ENCODE measurements at regions not wholly inside any gene's neighbourhood (a gene's known extent, or its start where the extent isn't known, plus 50 kb on each side); places are given as distances from the start of the nearest gene placed in this dataset.
"Not testable (repeated sequence)": the region's sequence is repeated elsewhere in the genome, so short reads cannot be mapped to it uniquely, and the experiment has no call there.

DNA sequence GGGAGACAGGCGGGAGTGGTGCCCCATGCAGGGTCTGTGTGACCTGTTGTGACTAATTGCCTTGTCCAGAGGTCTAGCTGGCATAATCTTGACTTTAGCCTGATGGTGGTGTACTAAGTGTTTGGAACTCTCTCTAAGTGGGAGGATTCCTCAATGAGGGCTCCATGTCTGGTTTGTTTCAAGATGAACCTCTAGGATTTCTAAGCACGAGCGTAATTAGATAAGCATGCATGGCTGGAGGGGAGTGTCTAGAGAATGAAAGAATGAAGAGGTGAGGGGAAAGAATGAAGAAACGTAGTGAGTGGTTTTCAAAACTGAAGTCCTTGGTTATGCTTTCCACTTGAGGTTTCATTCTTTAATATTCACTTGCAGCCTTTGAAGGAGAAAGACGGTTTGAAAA, 833.2 kb upstream of the GYPC start:
- intact Hi-C loops (cut with DNase I) = no loop called here
- ATAC-seq (no peak), DNase-seq (no peak)
- Histone ChIP-seq H3K4me1 (ENCODE audit: control insufficient read depth, insufficient read depth, low read length) (no peaks in the 10 kb centered on the region), H3K27ac (ENCODE audit: low read length) (no peak overlapping the region), H3K27me3 (ENCODE audit: control insufficient read depth, insufficient read depth) (no peaks in the 10 kb centered on the region), H3K4me3 (ENCODE audit: low read length) (no peak overlapping the region), H3K9me3 (ENCODE audit: control insufficient read depth, low read length) (no peaks in the 10 kb centered on the region)
- WGBS = 59% methylated on average over 5 of the region's 5 CpGs

DNA sequence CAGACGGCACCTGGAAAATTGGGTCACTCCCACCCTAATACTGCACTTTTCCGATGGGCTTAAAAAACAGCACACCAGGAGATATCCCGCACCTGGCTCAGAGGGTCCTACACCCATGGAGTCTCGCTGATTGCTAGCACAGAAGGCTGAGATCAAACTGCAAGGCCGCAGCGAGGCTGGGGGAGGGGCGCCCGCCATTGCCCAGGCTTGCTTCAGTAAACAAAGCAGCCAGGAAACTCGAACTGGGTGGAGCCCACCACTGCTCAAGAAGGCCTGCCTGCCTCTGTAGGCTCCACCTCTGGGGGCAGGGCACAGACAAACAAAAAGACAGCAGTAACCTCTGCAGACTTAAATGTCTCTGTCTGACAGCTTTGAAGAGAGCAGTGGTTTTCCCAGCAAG, 830.2 kb upstream of the GYPC start:
- H3K27me3 ChIP-seq (ENCODE audit: control insufficient read depth, insufficient read depth); intact Hi-C loops (cut with DNase I); H3K4me1 ChIP-seq (ENCODE audit: control insufficient read depth, insufficient read depth, low read length); H3K4me3 ChIP-seq (ENCODE audit: low read length); DNase-seq; H3K9me3 ChIP-seq (ENCODE audit: control insufficient read depth, low read length); ATAC-seq; H3K27ac ChIP-seq (ENCODE audit: low read length): not testable (repeated sequence)
- 87% methylated on average over 9 of the region's 9 CpGs for WGBS

DNA sequence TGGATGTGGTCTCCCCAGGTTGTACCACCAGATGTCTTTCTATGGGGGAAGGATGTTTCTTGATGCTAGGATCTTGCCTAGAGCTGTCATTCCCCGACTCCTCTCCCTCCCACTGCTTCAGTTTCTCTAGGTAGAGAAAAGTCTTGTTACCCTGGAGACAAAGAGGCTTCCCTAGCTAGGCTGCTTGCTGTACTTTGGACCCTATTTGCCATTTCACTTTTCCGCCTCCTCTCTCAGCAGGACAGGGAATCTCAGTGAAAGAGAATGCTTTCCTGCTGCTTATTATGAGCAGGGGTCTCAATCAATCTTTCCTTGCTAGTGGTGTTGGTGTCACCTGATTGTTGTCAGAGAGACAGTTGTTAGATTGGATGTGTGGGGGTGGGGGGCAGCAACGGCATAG, 818.8 kb upstream of the GYPC start:
- no peak overlapping the region for H3K4me3 ChIP-seq (ENCODE audit: low read length)
- ATAC-seq = no peak
- no peaks in the 10 kb centered on the region for H3K9me3 ChIP-seq (ENCODE audit: control insufficient read depth, low read length)
- H3K27me3 ChIP-seq (ENCODE audit: control insufficient read depth, insufficient read depth) = no peaks in the 10 kb centered on the region
- WGBS = 33% methylated on average over 3 of the region's 3 CpGs
- DNase-seq = no peak
- H3K27ac ChIP-seq (ENCODE audit: low read length) = no peak overlapping the region
- intact Hi-C loops (cut with DNase I) = no loop called here
- H3K4me1 ChIP-seq (ENCODE audit: control insufficient read depth, insufficient read depth, low read length) = no peaks in the 10 kb centered on the region

DNA sequence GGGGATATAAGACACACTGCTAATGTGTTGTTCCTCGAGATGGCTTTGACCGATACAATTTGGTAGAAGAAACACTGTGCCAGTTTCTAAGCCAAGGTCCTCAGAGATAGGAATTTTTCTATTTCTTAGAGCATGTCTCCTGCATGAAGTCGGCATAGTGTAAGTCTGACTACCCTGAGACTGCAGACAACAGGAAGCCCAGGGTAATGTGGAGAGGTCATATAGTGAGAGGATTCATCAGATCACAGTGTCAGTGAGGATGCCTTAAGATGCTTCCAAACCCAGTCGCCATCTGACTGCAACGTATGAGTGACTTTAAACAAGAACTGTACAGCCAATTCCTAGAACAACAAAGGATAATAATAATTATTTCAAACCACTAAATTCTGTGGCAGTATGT, 818.3 kb upstream of the GYPC start:
- intact Hi-C loops (cut with DNase I) = no loop called here
- WGBS = 65% methylated on average over 5 of the region's 5 CpGs
- Histone ChIP-seq H3K27me3 (ENCODE audit: control insufficient read depth, insufficient read depth) (no peaks in the 10 kb centered on the region), H3K9me3 (ENCODE audit: control insufficient read depth, low read length) (no peaks in the 10 kb centered on the region), H3K4me3 (ENCODE audit: low read length) (no peak overlapping the region), H3K4me1 (ENCODE audit: control insufficient read depth, insufficient read depth, low read length) (no peaks in the 10 kb centered on the region), H3K27ac (ENCODE audit: low read length) (no peak overlapping the region)
- DNase-seq (no peak), ATAC-seq (no peak)

DNA sequence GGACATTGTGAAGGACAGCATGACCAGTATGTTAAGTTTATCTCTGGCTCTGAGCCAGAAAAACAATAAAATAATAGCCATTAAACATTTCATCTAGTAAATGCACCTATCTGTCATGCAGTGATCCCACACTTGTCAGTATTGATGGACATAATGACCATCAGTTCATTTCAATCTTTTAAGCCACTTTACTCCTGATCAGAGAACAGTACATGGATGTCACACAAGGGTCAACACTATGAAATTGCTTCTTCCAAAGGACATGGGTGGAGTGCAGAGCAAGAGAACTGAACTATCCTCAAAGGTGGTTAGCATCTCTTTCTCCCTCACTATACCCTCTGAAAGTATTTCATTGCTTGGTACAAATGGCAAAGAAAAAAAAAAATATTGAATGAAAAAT, 816.0 kb upstream of the GYPC start:
- no peak for DNase-seq
- no peaks in the 10 kb centered on the region for H3K4me1 ChIP-seq (ENCODE audit: control insufficient read depth, insufficient read depth, low read length)
- intact Hi-C loops (cut with DNase I) = no loop called here

DNA sequence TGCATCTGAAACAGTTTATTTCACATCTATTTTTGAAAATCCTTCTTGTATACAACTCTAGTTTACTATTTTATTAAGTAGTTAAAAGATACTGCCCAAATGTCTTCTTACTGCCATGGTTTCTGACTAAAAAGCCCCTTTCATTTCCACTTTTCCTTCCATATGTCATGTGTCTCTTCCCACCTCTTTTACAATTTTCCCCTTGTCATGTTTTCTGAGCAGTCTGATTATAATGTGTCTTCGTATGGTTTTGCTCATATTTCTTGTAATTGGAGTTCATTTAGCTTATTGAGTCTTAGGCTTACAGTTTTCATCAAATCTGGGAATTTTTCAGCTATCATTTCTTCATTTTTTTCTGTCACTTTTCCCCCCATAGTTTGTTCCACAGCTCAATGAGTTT, 813.9 kb upstream of the GYPC start:
- no peak for DNase-seq
- H3K27me3 ChIP-seq (ENCODE audit: control insufficient read depth, insufficient read depth) = no peaks in the 10 kb centered on the region
- intact Hi-C loops (cut with DNase I) = no loop called here
- no peak overlapping the region for H3K4me3 ChIP-seq (ENCODE audit: low read length)
- H3K4me1 ChIP-seq (ENCODE audit: control insufficient read depth, insufficient read depth, low read length) = no peaks in the 10 kb centered on the region
- H3K9me3 ChIP-seq (ENCODE audit: control insufficient read depth, low read length) = no peaks in the 10 kb centered on the region
- no peak overlapping the region for H3K27ac ChIP-seq (ENCODE audit: low read length)
- WGBS = 52% methylated on average over 1 of the region's 1 CpG
- no peak for ATAC-seq

More for the DNA sequence above, 816.0 kb upstream of the GYPC start:
- Histone ChIP-seq H3K9me3 (ENCODE audit: control insufficient read depth, low read length) (no peaks in the 10 kb centered on the region), H3K27me3 (ENCODE audit: control insufficient read depth, insufficient read depth) (no peaks in the 10 kb centered on the region), H3K4me3 (ENCODE audit: low read length) (no peak overlapping the region), H3K27ac (ENCODE audit: low read length) (no peak overlapping the region)
- no peak for ATAC-seq

DNA sequence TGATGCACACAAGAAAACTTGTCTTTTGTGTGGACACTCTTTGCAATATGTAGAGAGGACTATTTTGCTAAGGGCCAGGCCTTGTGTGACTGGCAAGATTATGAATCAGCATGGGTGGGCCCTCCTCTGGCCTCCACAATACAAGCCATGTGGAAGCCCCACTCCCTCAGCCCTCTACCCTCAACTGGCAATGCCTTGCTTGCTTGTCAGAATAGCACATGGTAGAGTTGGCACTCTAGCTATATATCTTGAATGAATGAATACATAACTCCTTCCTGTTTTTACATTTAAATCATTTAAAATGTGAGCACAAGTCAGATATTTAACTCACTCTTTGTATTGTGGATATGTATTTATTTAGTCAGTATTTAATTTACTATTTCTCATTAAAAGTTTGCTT, 805.4 kb upstream of the GYPC start:
- no peaks in the 10 kb centered on the region for H3K4me1 ChIP-seq (ENCODE audit: control insufficient read depth, insufficient read depth, low read length)
- no peak overlapping the region for H3K27ac ChIP-seq (ENCODE audit: low read length)
- ATAC-seq (no peak), DNase-seq (no peak)
- intact Hi-C loops (cut with DNase I) = no loop called here
- H3K9me3 ChIP-seq (ENCODE audit: control insufficient read depth, low read length) = no peaks in the 10 kb centered on the region
- H3K27me3 ChIP-seq (ENCODE audit: control insufficient read depth, insufficient read depth) = no peaks in the 10 kb centered on the region
- no peak overlapping the region for H3K4me3 ChIP-seq (ENCODE audit: low read length)

DNA sequence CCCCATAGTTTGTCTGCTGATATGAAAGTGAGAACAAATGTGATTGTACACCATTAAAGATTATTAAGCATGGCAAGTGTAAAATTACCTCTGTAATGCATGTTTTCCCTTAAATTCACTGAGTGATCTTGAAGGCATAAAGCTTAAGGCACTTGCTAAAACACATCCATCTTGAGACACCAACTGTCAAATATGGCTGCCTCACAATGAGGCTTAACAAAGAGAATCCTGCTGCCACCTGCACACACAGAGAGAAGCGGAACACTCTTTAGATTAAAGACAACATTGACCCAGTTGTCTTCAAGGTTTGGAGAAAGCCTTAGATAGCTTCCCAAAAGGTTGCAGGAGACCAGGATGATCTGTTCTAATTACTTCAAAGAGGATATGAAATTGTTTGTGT, 803.6 kb upstream of the GYPC start:
- no peaks in the 10 kb centered on the region for H3K27me3 ChIP-seq (ENCODE audit: control insufficient read depth, insufficient read depth)
- ATAC-seq (no peak), DNase-seq (no peak)
- H3K27ac ChIP-seq (ENCODE audit: low read length) = no peak overlapping the region
- H3K9me3 ChIP-seq (ENCODE audit: control insufficient read depth, low read length) = no peaks in the 10 kb centered on the region
- H3K4me3 ChIP-seq (ENCODE audit: low read length) = no peak overlapping the region
- intact Hi-C loops (cut with DNase I) = no loop called here
- H3K4me1 ChIP-seq (ENCODE audit: control insufficient read depth, insufficient read depth, low read length) = no peaks in the 10 kb centered on the region
- WGBS = 81% methylated on average over 1 of the region's 1 CpG

DNA sequence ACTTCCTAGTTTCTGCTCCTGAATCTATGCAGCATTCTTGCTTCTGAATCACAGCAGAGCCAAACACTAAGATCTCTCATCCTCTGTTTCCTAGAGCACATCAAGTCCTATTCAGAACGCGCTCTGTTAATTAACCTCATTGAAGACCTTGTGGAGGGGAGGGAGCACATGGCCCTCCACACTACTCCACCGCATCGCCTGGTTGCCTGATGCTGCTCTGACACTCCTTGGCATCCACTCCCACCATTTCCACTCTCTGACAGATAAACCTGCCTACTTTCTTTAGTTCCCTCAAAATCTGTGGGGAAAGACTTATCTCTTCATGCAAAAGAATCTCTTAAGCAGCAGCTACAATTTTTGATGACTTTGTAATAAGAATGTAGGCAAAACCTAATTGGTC, 802.3 kb upstream of the GYPC start:
- Histone ChIP-seq H3K9me3 (ENCODE audit: control insufficient read depth, low read length) (no peaks in the 10 kb centered on the region), H3K27ac (ENCODE audit: low read length) (no peak overlapping the region), H3K4me3 (ENCODE audit: low read length) (no peak overlapping the region), H3K27me3 (ENCODE audit: control insufficient read depth, insufficient read depth) (no peaks in the 10 kb centered on the region), H3K4me1 (ENCODE audit: control insufficient read depth, insufficient read depth, low read length) (no peaks in the 10 kb centered on the region)
- ATAC-seq = no peak
- no peak for DNase-seq
- 51% methylated on average over 4 of the region's 4 CpGs for WGBS
- intact Hi-C loops (cut with DNase I) = no loop called here

DNA sequence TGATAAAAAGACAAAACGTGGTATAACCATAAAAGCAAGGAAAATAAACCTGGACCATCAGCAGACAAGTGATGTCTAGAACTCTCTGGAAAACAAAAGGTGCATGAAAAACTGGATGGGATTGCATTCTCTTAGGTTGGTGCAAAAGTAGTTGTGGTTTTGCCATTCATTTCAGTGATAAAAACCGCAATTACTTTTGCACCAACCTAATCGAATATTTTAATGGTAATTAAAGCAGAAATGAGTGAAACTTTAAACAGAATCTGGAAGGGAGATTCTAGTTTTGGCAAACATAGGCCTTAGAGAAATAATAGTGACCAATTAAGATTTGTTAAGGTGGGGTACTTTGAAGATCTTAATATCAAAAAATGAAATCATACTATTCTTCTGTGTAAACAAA, 800.8 kb upstream of the GYPC start:
- intact Hi-C loops (cut with DNase I) = no loop called here
- no peaks in the 10 kb centered on the region for H3K27me3 ChIP-seq (ENCODE audit: control insufficient read depth, insufficient read depth)
- no peak for DNase-seq
- no peak overlapping the region for H3K27ac ChIP-seq (ENCODE audit: low read length)
- no peaks in the 10 kb centered on the region for H3K4me1 ChIP-seq (ENCODE audit: control insufficient read depth, insufficient read depth, low read length)
- H3K9me3 ChIP-seq (ENCODE audit: control insufficient read depth, low read length) = no peaks in the 10 kb centered on the region
- 59% methylated on average over 3 of the region's 3 CpGs for WGBS
- no peak for ATAC-seq
- H3K4me3 ChIP-seq (ENCODE audit: low read length) = no peak overlapping the region

DNA sequence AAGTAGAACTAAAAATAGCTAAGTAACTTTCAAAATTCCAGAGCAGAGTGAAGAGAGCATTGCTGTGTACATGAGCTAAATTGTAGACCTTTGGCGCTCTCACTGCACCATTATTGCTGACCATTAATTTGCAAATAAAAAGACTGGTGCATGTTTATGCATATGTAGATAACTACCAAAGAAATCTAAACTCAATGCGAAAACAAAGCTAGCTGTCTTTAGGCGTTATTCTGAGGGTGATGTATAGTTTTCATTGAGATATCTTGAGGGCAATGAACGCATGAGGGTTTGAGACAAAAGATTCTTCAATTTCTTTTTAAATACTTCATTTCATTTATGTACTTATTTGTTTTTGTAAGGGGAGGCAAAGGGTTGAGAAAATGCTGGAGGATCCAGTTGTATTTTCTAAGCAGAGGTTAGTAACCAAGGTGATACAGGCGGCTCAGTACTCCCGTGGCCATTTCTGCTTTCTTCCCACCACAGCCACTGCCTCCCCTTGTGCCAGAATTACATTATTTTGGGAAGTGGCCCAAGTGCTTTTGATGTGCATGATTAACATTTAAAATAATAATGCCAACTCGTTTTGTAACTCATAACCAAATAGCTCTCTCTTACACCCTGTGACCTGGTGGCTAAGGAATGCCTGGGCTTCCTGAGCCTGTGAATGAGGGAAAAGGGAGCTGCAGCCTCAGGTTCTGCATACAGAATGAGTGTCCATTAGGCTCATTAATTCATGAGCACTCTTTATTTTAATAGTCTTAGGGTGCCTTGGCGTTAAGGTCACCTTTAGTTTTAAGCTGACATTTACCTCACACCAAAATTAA, 797.8 kb upstream of the GYPC start:
- 74% methylated on average over 8 of the region's 8 CpGs for WGBS

DNA sequence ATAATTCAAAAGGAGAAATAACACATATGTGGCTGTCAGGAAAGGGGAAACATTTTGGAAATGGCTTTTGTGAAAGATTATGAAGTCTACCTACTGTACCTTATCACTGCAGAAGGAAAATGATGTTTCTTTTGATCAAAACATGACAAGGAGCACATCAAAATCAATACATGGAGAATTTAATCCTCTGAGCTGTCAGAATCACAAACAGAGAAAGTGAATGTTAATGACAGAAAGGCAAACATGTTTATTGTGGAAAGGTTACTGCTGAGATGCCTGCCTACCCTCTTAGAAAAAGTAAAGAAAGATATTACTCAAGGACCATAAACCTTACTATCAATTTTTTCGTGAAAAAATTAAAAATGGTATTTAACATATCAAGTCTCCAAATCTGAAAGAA, 794.5 kb upstream of the GYPC start:
- DNase-seq (no peak), ATAC-seq (no peak)
- no peaks in the 10 kb centered on the region for H3K4me1 ChIP-seq (ENCODE audit: control insufficient read depth, insufficient read depth, low read length)
- H3K27ac ChIP-seq (ENCODE audit: low read length) = no peak overlapping the region
- H3K4me3 ChIP-seq (ENCODE audit: low read length) = no peak overlapping the region
- WGBS = 76% methylated on average over 1 of the region's 1 CpG
- H3K27me3 ChIP-seq (ENCODE audit: control insufficient read depth, insufficient read depth) = no peaks in the 10 kb centered on the region
- intact Hi-C loops (cut with DNase I) = no loop called here
- no peaks in the 10 kb centered on the region for H3K9me3 ChIP-seq (ENCODE audit: control insufficient read depth, low read length)

More for the DNA sequence above, 797.8 kb upstream of the GYPC start:
- no peak for DNase-seq
- H3K4me3 ChIP-seq (ENCODE audit: low read length) = no peak overlapping the region
- no peaks in the 10 kb centered on the region for H3K9me3 ChIP-seq (ENCODE audit: control insufficient read depth, low read length)
- no peak for ATAC-seq
- no peaks in the 10 kb centered on the region for H3K27me3 ChIP-seq (ENCODE audit: control insufficient read depth, insufficient read depth)
- no peaks in the 10 kb centered on the region for H3K4me1 ChIP-seq (ENCODE audit: control insufficient read depth, insufficient read depth, low read length)
- intact Hi-C loops (cut with DNase I) = no loop called here
- no peak overlapping the region for H3K27ac ChIP-seq (ENCODE audit: low read length)
